Lung (tissue), 11 donors: ENCODE measurements at regions not wholly inside any gene's neighbourhood (a gene's known extent, or its start where the extent isn't known, plus 50 kb on each side); places are given as distances from the start of the nearest gene placed in this dataset.
A peak's percentile ranks its signal among the peaks of the same experiment; 100 is the strongest.

Source experiments
- ATAC-seq: fragments of 200-7000 bp; cut with Tn5 transposase; one replicate; pipeline ENCODE4 v1.9.1; 2020; ENCODE audit warnings: moderate number of reproducible peaks; ENCODE audit not compliant: insufficient read depth, low FRiP score
- DNase-seq, 3 donors: peaks; one replicate each; pipeline ENCODE4 v3.0.0-alpha.2; 2013 to 2017
- H3K27ac ChIP-seq, 2 donors: one replicate each; pipeline ENCODE4 v1.5.1; 2013; ENCODE audit warnings: mild to moderate bottlenecking in 2 of 2, moderate library complexity in 2 of 2, control low read depth in 1 of 2, inconsistent platforms in 1 of 2, low read depth in 1 of 2, low read length in 1 of 2
- H3K27me3 ChIP-seq, 3 donors: one replicate each; pipeline ENCODE4 v1.5.1; 2013; ENCODE audit warnings: low read length in 2 of 3; ENCODE audit not compliant: control insufficient read depth in 3 of 3, insufficient read depth in 3 of 3
- H3K36me3 ChIP-seq, 4 donors: one replicate each; pipeline ENCODE4 v1.5.1; 2013; ENCODE audit warnings: low read length in 4 of 4, mild to moderate bottlenecking in 1 of 4, moderate library complexity in 1 of 4; ENCODE audit not compliant: control insufficient read depth in 4 of 4, insufficient read depth in 4 of 4
- H3K4me1 ChIP-seq, 5 donors: one replicate each; pipeline ENCODE4 v1.5.1; 2013; ENCODE audit warnings: low read length in 5 of 5, mild to moderate bottlenecking in 2 of 5, moderate library complexity in 1 of 5; ENCODE audit not compliant: control insufficient read depth in 5 of 5, insufficient read depth in 5 of 5
- H3K4me3 ChIP-seq: one replicate; pipeline ENCODE4 v1.5.1; 2013; ENCODE audit warnings: mild to moderate bottlenecking, control low read depth, moderate library complexity
- H3K9ac ChIP-seq, 2 donors: one replicate each; pipeline ENCODE4 v1.5.1; 2013; ENCODE audit warnings: low read length in 2 of 2, control low read depth in 1 of 2; ENCODE audit not compliant: insufficient read depth in 1 of 2
- H3K9me3 ChIP-seq, 4 donors: one replicate each; pipeline ENCODE4 v1.5.1; 2013; ENCODE audit warnings: low read length in 3 of 4, mild to moderate bottlenecking in 1 of 4, moderate library complexity in 1 of 4; ENCODE audit not compliant: control insufficient read depth in 4 of 4, insufficient read depth in 3 of 4
- WGBS, 2 donors: extraction: QIAGEN DNeasy Blood & Tissue Kit; methylation state at CpG; one replicate each; pipeline ENCODE4 v1.1.7; 2013; 5-methylcytosine and 5-hydroxymethylcytosine counted together
- TF ChIP-seq, protein P1 (sequence below): IDR thresholded peaks from 2 replicates; pipeline ENCODE4 v1.5.1; 2012; ENCODE audit warnings: mild to moderate bottlenecking; ENCODE audit errors: control extremely low read depth, extremely low read depth
- donor health status: control.
- donor health status: control.
- donor health status: Bipolar disorder and iron deficiency.
- donor health status: healthy.
- donor health status: DM: yes; HTN: yes; CAD: no.

DNA sequence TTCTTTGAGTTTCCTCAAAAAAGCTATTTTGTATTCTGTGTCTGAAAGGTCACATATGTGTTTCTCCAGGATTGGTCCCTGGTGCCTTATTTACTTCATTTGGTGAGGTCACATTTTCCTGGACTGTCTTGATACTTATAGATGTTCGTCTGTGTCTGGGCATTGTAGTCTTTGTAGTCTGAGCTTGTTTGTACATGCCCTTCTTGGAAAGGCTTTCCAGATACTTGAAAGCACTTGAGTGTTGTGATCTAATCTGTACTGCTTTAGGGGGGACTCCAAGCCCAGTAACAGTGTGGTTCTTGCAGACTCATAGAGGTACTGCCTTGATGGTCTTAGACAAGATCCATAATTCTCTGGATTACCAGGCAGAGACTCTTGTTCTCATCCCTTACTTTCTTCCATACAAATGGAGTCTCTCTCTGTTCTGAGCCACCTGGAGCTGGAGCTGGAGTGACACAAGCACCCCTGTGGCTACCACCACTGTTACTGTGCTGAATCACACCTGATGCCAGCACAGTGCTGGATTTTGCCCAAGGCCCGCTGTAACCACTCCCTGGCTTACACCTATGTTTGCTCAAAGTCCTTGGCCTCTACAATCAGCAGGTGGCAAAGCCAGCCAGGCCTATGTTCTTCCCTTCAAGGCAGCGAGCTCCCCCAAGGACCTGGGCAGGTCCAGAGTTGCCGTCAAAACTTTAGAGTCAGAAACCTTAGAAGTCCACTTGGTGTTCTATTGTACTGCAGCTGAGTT lies 72.3 kb upstream of the EFHC2 start:
- 76 to 92% methylated on average over 4 of the region's 4 CpGs for WGBS, 2 donors
- TF ChIP-seq, protein P1, sequence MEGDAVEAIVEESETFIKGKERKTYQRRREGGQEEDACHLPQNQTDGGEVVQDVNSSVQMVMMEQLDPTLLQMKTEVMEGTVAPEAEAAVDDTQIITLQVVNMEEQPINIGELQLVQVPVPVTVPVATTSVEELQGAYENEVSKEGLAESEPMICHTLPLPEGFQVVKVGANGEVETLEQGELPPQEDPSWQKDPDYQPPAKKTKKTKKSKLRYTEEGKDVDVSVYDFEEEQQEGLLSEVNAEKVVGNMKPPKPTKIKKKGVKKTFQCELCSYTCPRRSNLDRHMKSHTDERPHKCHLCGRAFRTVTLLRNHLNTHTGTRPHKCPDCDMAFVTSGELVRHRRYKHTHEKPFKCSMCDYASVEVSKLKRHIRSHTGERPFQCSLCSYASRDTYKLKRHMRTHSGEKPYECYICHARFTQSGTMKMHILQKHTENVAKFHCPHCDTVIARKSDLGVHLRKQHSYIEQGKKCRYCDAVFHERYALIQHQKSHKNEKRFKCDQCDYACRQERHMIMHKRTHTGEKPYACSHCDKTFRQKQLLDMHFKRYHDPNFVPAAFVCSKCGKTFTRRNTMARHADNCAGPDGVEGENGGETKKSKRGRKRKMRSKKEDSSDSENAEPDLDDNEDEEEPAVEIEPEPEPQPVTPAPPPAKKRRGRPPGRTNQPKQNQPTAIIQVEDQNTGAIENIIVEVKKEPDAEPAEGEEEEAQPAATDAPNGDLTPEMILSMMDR, result no peak
- H3K9ac ChIP-seq, result no peak overlapping the region
- DNase-seq, result no peak
- H3K4me1 ChIP-seq, result no peaks in the 10 kb centered on the region
- no peak for ATAC-seq
- peaks cover 0 to 4% (median 0%) of the 10 kb centered on the region in 4 donors for H3K9me3 ChIP-seq
- peaks cover 0 to 11% (median 5%) of the 10 kb centered on the region in 3 donors for H3K27me3 ChIP-seq
- no peak overlapping the region for H3K27ac ChIP-seq
- no peak overlapping the region for H3K4me3 ChIP-seq
- H3K36me3 ChIP-seq, result no peaks in the 10 kb centered on the region

DNA sequence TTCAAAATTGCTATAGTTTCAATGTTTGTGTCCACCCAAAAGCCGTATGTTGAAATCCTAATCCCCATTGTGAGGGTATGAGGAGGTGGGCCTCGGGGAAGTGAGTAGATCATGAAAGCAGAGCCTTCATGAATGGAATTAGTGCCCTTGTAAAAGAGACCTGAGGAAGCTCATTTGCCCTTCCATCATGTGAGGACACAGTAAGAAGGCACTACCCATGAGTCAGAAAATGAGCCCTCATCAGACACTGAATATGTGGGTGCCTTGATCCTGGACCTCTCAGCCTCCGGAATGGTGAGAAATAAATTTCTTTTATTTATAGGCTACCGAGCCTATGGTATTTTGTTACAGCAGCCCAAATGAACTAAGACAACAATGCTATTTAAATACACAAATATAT lies 57.7 kb upstream of the EFHC2 start:
- no peaks in the 10 kb centered on the region for H3K36me3 ChIP-seq
- 82 to 91% methylated on average over 4 of the region's 4 CpGs for WGBS, 2 donors
- TF ChIP-seq, protein P1, result no peak
- no peak overlapping the region for H3K9ac ChIP-seq
- no peak overlapping the region for H3K4me3 ChIP-seq
- peaks cover 0 to 9% (median 2%) of the 10 kb centered on the region in 3 donors for H3K27me3 ChIP-seq
- peaks cover 0 to 5% (median 0%) of the 10 kb centered on the region in 4 donors for H3K9me3 ChIP-seq
- no peaks in the 10 kb centered on the region for H3K4me1 ChIP-seq
- H3K27ac ChIP-seq, result no peak overlapping the region
- DNase-seq, result no peak
- no peak for ATAC-seq

DNA sequence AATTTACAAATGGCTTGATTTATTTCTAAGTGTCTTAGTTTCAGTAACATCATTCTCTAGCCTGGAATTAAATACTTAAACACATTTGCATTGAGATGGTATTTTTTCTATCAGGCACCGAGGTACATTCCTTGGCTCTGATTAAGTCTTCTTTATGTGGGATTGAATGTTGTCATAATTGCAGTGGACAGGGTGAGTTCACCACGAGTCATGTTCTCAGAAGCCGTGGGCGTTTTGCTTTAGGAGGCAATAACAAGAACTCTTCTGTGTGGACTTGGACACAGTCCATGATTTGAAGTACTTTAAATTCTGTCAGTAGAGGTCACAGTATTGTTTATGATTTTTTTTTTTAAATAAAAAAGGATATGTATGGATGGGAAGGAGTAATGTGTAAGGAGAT lies 57.1 kb upstream of the EFHC2 start:
- Histone ChIP-seq H3K36me3 (no peaks in the 10 kb centered on the region), H3K9ac (no peak overlapping the region), H3K27ac (no peak overlapping the region), H3K4me1 (no peaks in the 10 kb centered on the region), H3K27me3 (peaks cover 0 to 9% (median 2%) of the 10 kb centered on the region in 3 donors), H3K4me3 (no peak overlapping the region), H3K9me3 (peaks cover 0 to 5% (median 0%) of the 10 kb centered on the region in 4 donors)
- ATAC-seq, result no peak
- TF ChIP-seq, protein P1, result no peak
- DNase-seq, result peak in 2 of 3 donors; percentile 15 to 20
- WGBS, 2 donors, result 43 to 69% methylated on average over 4 of the region's 4 CpGs
